HFF-Myc (cell line): ENCODE measurements at regions not wholly inside any gene's neighbourhood (a gene's known extent, or its start where the extent isn't known, plus 50 kb on each side); places are given as distances from the start of the nearest gene placed in this dataset.

Experiments used
- DNase-seq: peaks from one replicate; pipeline ENCODE4 v3.0.0-alpha.2; 2011; ENCODE audit warnings: low read depth; ENCODE audit errors: extremely low read depth
- H3K4me3 ChIP-seq: replicated peaks from 2 replicates; pipeline ENCODE4 v1.5.1; 2011; ENCODE audit warnings: low read depth, mild to moderate bottlenecking, control low read depth, low read length
- CTCF ChIP-seq: IDR thresholded peaks from 2 replicates; pipeline ENCODE4 v1.5.1; 2012; ENCODE audit warnings: mild to moderate bottlenecking, low read depth, low read length, control low read depth; ENCODE audit errors: missing control alignments

DNA sequence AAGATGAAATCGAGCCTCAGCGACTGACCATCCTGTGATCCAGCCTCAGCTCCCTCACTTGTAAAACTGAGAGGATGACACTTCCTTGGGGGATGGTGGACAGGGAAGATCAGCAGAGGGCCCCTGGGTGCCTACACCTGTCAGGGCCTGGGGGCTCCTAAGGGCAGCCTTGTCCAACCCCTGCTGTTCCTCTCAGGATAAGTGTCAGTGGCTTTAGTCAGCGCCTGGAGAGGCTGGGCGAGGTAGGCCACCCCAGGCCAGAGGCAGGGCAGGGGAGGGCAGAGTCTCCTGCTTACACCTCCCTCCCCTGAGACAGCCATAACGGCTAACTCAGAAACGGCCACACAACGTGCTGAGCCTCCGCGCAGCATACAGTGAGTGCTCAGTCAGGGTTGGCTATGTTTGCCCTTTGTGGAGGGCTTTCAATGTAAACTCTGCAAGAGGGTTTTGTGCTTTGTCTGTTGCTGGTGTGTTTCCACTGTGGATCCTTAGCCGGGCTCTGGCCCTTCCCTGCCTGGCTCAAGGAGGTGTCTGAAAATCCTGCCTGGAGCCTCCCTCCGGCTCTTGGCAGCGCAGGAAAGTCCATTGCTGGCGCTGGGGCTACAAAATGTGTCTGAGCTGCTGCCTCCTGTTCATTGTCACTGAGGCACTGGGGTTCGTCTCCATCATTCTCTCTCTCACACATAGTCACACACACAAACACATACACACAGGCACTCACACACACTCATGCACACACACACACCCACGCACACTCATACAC, 588.4 kb downstream of the PTPRU start:
- no peak for TF ChIP-seq CTCF

DNA sequence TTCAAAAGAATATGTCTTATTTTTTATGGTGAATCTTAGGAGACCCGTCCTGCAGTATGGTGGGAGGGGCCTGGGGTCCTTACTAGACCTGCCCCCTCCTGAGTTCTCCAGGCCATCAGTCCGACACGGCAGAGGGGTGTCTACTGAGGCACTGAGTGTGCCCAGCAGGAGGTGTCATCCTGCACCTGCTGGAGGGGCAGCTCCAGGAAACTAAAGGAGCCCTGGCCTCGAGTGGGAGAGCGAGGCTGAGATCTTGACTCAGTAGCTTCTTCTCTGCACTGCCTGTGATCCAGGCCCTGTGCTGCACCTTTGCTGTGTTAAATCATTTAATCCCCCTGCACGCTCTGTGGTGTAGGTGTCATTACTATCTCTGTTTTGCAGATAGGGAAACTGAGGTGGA, 587.7 kb downstream of the PTPRU start:
- DNase-seq = no peak
- no peak overlapping the region for H3K4me3 ChIP-seq
- no peak for TF ChIP-seq CTCF

More for the DNA sequence above, 588.4 kb downstream of the PTPRU start:
- DNase-seq = no peak
- H3K4me3 ChIP-seq = no peak overlapping the region

- TF ChIP-seq CTCF = no peak
- no peak overlapping the region for H3K4me3 ChIP-seq
- DNase-seq = no peak
These were observed 587.2 kb downstream of the PTPRU start for GRCh38 chr1:29823561-29823960.

- no peak for TF ChIP-seq CTCF
- no peak overlapping the region for H3K4me3 ChIP-seq
- no peak for DNase-seq
These were observed 585.3 kb downstream of the PTPRU start for GRCh38 chr1:29821605-29822004.

DNA sequence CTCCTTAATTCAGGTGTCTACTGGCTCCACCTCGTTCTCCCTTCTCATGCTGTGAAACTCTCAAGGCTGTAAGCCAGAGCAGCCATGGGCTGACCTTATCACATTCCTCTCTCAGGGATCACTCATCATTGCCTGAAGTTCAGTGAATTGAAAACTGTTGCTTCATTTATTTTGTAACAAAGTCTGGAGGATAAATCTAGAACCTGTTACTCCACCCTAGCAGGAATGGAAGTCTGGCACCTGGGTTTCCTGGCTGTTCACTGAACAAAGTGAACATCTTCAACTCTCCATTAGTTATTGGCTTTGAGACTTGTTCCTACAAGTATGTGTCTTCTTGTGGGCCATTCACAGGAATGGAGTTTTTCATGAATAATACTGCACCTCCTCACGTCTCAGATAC, 584.1 kb downstream of the PTPRU start:
- no peak overlapping the region for H3K4me3 ChIP-seq
- no peak for TF ChIP-seq CTCF
- no peak for DNase-seq

- no peak for TF ChIP-seq CTCF
- H3K4me3 ChIP-seq = no peak overlapping the region
- DNase-seq = no peak
These were observed 576.2 kb downstream of the PTPRU start for GRCh38 chr1:29812408-29813135.
